ENCODE measurements at regions not wholly inside any gene's neighbourhood (a gene's known extent, or its start where the extent isn't known, plus 50 kb on each side); places are given as distances from the start of the nearest gene placed in this dataset.

DNA sequence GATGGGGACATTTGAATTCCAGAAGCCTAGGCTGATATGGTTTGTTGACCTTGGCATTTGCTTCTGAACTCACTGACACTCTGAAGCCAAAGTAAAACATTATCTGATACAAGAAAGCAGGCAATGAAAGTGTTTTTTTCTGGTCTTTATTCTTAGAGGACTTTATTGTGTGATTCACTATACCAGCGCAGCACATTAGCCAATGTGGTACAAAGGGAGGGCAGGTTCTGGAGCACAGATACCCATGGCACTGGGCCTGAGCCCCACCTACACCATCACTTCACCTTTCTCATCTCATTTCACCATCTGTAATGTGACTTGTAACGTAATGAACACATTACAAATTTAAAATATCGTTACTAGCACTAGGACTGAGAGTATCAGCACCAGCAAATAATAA lies 89.7 kb upstream of the ZNF366 start:
- no peak for TF ChIP-seq POLR2AphosphoS5 (IDR thresholded peaks at IDR 0.05)
- no peak for TF ChIP-seq CTCF (IDR thresholded peaks at IDR 0.05 in 8 of 11, conservative IDR thresholded peaks at IDR 0.05 in 3 of 11)
